HAP-1 (cell line): ENCODE measurements at regions not wholly inside any gene's neighbourhood (a gene's known extent, or its start where the extent isn't known, plus 50 kb on each side); places are given as distances from the start of the nearest gene placed in this dataset.

Source experiments
- DNase-seq, 2 experiments: peaks; one replicate each; pipeline ENCODE4 v3.0.0-alpha.2; 2016 to 2020; ENCODE audit warnings: low spot score in 2 of 2
- H3K27me3 ChIP-seq: fragments of 250-450 bp; sonication (Bioruptor Pico); 2 replicates; pipeline ENCODE4 v1.5.1; 2020; ENCODE audit warnings: low read depth, mild to moderate bottlenecking, moderate library complexity
- H3K36me3 ChIP-seq: fragments of 250-450 bp; sonication (Bioruptor Pico); replicated peaks from 2 replicates; pipeline ENCODE4 v1.5.1; 2020; ENCODE audit warnings: mild to moderate bottlenecking
- H3K4me1 ChIP-seq: fragments of 250-450 bp; sonication (Bioruptor Pico); 2 replicates; pipeline ENCODE4 v1.5.1; 2020; ENCODE audit warnings: mild to moderate bottlenecking
- H3K4me3 ChIP-seq: fragments of 250-450 bp; sonication (Bioruptor Pico); 2 replicates; pipeline ENCODE4 v1.5.1; 2020; ENCODE audit warnings: mild to moderate bottlenecking, moderate library complexity
- H3K9me3 ChIP-seq: fragments of 250-450 bp; sonication (Bioruptor Pico); 2 replicates; pipeline ENCODE4 v1.5.1; 2020; ENCODE audit warnings: mild to moderate bottlenecking, moderate library complexity
- in situ Hi-C: fragments of 300-500 bp; cut with MboI; formaldehyde crosslinking; loops from 3 replicates; pipeline ENCODE4 v1.14.3; 2020; ENCODE audit warnings: low sequenced_read_pairs, inconsistent platforms, mixed read lengths

GRCh38 chr13:40433577-40433976, 232.9 kb downstream of the FOXO1 start:
- H3K27me3 ChIP-seq: no peaks in the 10 kb centered on the region
- no peaks in the 10 kb centered on the region for H3K9me3 ChIP-seq
- no peak overlapping the region for H3K4me3 ChIP-seq
- in situ Hi-C loops: no loop called here
- H3K4me1 ChIP-seq: no peaks in the 10 kb centered on the region
- H3K36me3 ChIP-seq: no peaks in the 10 kb centered on the region
- no peak for DNase-seq

DNA sequence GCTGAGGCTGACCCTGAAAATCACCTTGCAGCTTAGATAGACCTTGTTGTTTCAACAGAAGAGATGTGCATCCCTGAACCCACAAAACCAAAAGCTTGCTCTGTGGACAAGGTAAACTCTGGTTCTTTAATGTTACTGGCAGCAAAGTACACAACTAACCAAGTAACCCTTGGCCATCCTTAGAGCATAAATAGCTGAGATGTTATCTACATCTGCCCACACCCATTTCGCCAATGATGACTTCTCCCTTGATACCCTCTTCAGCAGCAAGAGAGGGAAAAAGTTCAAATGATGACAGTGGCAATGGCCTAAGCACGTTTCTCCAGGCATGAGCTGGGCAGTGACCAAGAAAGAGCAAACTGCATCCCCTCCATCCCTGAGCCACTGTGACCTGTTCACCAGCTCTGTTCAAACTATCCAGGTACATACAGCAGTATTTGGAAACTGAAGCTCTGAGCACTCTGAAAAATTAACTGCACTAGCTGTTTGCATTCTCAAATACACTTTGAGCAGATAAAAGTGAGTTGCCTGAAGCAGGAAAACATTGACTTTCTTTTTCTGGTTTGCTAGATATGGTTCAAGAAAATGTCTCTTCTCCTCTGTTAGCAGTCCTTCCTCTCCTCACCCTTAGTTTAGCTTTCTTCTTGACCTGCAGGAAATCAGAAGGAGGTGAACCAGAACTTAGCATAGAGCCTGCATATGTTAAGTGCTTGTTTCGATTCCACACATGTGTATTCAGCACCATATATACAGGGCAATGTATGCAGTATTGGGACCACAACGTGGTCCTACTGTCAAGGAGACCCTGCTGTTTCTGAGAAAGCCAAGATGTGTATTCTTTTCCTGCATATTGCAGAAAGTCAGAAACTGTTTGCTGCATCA, 231.7 kb downstream of the FOXO1 start:
- Histone ChIP-seq H3K4me1 (no peaks in the 10 kb centered on the region), H3K27me3 (no peaks in the 10 kb centered on the region), H3K4me3 (no peak overlapping the region), H3K9me3 (no peaks in the 10 kb centered on the region), H3K36me3 (no peaks in the 10 kb centered on the region)
- in situ Hi-C loops: no loop called here
- DNase-seq: no peak

DNA sequence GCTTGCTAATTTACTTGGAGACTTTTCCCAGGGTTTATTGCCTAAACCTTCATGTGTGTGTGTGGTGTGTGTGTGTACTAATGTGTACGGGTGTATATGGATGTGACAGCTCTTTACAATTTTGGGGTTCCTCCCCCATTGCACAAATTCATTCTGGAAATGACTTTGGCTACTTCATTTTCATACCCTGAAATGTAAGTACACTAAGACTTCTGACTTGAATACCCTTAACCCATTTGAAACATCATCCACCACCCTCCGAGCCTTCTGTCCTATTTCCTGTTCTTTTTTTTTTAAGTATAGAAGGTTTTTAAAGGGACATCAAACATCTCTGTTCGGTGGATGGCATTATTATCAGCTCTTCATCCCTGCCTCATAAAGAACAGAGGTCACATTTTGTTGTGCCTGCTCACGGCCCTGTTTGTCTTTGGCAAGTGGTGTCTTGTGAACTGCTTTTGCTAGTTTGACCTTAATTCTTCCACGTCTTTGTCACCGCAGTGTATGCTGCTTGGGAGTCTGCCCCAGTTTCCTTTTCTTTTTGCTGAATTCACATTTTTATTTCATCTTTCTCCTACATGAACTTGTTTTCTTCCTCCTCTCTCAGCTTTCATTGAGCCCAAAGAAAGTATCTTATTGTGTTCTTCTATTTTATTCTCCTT, 228.3 kb downstream of the FOXO1 start:
- H3K9me3 ChIP-seq: no peaks in the 10 kb centered on the region
- no peaks in the 10 kb centered on the region for H3K4me1 ChIP-seq
- DNase-seq: no peak
- H3K36me3 ChIP-seq: no peaks in the 10 kb centered on the region
- no peaks in the 10 kb centered on the region for H3K27me3 ChIP-seq
- no peak overlapping the region for H3K4me3 ChIP-seq
- in situ Hi-C loops: no loop called here

GRCh38 chr13:40438999-40439797, 227.2 kb downstream of the FOXO1 start:
- no peak overlapping the region for H3K4me3 ChIP-seq
- in situ Hi-C loops: no loop called here
- DNase-seq: no peak

GRCh38 chr13:40439928-40440327, 226.5 kb downstream of the FOXO1 start:
- in situ Hi-C loops: no loop called here
- Histone ChIP-seq H3K4me3 (no peak overlapping the region), H3K9me3 (no peaks in the 10 kb centered on the region), H3K36me3 (no peaks in the 10 kb centered on the region), H3K4me1 (no peaks in the 10 kb centered on the region), H3K27me3 (no peaks in the 10 kb centered on the region)
- DNase-seq: no peak

More at GRCh38 chr13:40438999-40439797, 227.2 kb downstream of the FOXO1 start:
- no peaks in the 10 kb centered on the region for H3K27me3 ChIP-seq
- no peaks in the 10 kb centered on the region for H3K9me3 ChIP-seq
- no peaks in the 10 kb centered on the region for H3K36me3 ChIP-seq
- no peaks in the 10 kb centered on the region for H3K4me1 ChIP-seq

DNA sequence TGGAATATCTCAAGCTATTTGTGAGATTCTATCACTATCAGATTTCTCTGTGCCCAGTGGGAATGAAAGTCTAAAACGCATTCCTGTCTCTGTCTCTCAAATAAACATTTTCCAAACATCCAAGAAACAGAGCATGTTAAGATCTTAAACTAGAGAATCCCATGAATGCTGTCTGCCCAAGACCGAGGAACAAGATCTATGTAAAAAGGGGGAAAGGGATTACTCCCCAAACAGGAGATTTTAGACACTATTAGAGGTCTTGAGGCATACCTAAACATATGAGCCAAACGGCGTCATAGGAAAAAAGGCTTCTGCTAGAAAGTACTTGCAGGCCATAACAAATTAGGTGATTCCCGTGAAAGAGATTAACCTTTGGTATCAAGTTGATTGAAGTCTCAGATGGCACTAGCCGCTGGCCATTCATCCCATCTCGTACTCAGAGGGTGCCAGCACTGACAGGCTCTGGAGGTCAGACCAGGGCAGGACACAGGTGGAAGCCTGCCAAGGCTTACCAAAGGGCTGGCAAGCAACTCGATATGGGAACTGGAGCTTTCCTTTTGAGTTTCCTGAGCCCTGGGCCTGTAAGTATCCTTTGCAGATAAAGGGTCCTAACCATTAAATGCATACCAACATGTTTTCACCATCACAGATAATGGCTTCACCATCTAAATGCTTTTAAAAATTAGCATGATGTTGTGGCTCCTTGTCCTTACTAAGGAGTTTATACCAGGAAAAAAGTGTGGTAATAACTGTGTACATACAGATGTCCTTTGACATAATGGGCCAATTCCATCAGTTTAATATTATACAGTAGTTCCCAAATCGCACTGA, 225.2 kb downstream of the FOXO1 start:
- no peak overlapping the region for H3K4me3 ChIP-seq

DNA sequence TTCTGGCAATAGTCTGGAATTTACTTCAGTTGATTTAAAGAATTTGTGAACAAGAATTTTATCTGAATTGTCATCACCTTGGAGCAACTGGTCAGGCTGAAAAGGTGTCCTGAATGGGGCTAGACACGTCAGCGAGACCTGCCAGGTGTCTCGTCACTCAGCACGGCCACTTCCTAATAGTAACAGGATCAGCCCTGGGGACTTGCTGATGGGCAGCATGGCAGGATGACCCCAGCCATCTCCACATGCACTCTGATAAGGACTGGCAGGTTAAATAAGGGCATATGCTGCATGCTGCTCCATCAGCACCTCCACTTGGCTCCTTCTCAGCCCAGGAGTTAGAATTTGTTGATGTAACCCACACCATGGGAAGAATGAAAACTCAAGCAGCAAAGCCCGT, 224.2 kb downstream of the FOXO1 start:
- H3K27me3 ChIP-seq: no peaks in the 10 kb centered on the region
- no peaks in the 10 kb centered on the region for H3K4me1 ChIP-seq
- DNase-seq: no peak
- no peak overlapping the region for H3K4me3 ChIP-seq
- in situ Hi-C loops: no loop called here
- no peaks in the 10 kb centered on the region for H3K36me3 ChIP-seq
- H3K9me3 ChIP-seq: no peaks in the 10 kb centered on the region

More for the DNA sequence above, 225.2 kb downstream of the FOXO1 start:
- in situ Hi-C loops: no loop called here
- no peak for DNase-seq
- no peaks in the 10 kb centered on the region for H3K27me3 ChIP-seq
- H3K4me1 ChIP-seq: no peaks in the 10 kb centered on the region
- H3K9me3 ChIP-seq: no peaks in the 10 kb centered on the region
- no peaks in the 10 kb centered on the region for H3K36me3 ChIP-seq

- no peaks in the 10 kb centered on the region for H3K36me3 ChIP-seq
- in situ Hi-C loops: no loop called here
- DNase-seq: no peak
- H3K4me3 ChIP-seq: no peak overlapping the region
- H3K27me3 ChIP-seq: no peaks in the 10 kb centered on the region
- H3K4me1 ChIP-seq: no peaks in the 10 kb centered on the region
- no peaks in the 10 kb centered on the region for H3K9me3 ChIP-seq
Observed at GRCh38 chr13:40442826-40443225, 223.6 kb downstream of the FOXO1 start.

- in situ Hi-C loops: no loop called here
- H3K4me1 ChIP-seq: no peaks in the 10 kb centered on the region
- no peaks in the 10 kb centered on the region for H3K27me3 ChIP-seq
- H3K36me3 ChIP-seq: no peaks in the 10 kb centered on the region
- DNase-seq: no peak
- H3K4me3 ChIP-seq: no peak overlapping the region
- H3K9me3 ChIP-seq: no peaks in the 10 kb centered on the region
Observed at GRCh38 chr13:40444241-40444640, 222.2 kb downstream of the FOXO1 start.

GRCh38 chr13:40445557-40445990, 220.9 kb downstream of the FOXO1 start:
- Histone ChIP-seq H3K4me1 (no peaks in the 10 kb centered on the region), H3K36me3 (no peaks in the 10 kb centered on the region), H3K27me3 (no peaks in the 10 kb centered on the region), H3K4me3 (no peak overlapping the region), H3K9me3 (no peaks in the 10 kb centered on the region)
- in situ Hi-C loops: no loop called here
- DNase-seq: no peak

DNA sequence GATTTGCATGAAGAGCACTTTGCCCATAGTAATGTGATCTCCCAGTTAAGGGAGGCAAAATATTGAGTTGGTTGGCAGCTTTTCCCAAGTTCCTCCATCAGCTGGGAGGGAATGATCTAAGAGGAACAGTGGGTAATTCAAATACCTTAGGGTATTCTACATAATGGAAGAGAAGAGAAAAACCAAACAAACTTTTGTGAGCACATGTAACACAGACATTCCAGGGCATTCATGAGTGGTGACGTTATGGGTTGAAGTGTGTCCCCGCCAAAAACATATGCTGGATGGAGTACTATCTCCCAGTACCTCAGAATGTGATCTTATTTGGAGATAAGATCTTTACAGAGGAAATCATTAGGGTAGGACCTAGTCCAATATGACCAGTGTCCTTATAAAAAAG, 220.1 kb downstream of the FOXO1 start:
- Histone ChIP-seq H3K9me3 (no peaks in the 10 kb centered on the region), H3K36me3 (no peaks in the 10 kb centered on the region), H3K27me3 (no peaks in the 10 kb centered on the region), H3K4me1 (no peaks in the 10 kb centered on the region), H3K4me3 (no peak overlapping the region)
- in situ Hi-C loops: no loop called here
- no peak for DNase-seq

DNA sequence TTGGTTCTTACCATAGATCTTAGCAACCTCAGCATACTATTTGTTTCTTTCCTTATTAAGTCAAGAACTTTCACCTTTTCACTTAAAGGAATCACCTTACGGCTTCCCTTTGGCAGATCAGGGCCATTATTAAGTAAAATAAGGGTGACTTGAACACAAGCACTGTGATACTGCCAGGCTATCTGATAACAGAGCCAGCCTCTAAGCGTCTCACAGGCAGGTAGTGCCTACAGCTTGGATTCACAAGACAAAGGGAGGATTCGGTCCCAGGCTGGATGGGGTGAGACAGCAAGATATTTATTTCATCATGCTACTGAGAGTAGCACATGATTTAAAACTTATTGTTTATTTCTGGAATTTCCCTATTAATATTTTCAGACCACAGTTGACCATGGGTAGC, 218.6 kb downstream of the FOXO1 start:
- Histone ChIP-seq H3K9me3 (no peaks in the 10 kb centered on the region), H3K4me3 (no peak overlapping the region), H3K4me1 (no peaks in the 10 kb centered on the region), H3K27me3 (no peaks in the 10 kb centered on the region), H3K36me3 (no peaks in the 10 kb centered on the region)
- DNase-seq: no peak
- in situ Hi-C loops: no loop called here

GRCh38 chr13:40452038-40452666, 214.3 kb downstream of the FOXO1 start:
- DNase-seq: no peak
- Histone ChIP-seq H3K4me3 (no peak overlapping the region), H3K9me3 (no peaks in the 10 kb centered on the region), H3K36me3 (no peaks in the 10 kb centered on the region), H3K4me1 (no peaks in the 10 kb centered on the region), H3K27me3 (no peaks in the 10 kb centered on the region)
- in situ Hi-C loops: no loop called here
